Osteoblast (primary cell): ENCODE measurements at regions not wholly inside any gene's neighbourhood (a gene's known extent, or its start where the extent isn't known, plus 50 kb on each side); places are given as distances from the start of the nearest gene placed in this dataset.

Experiments
- DNase-seq: peaks from one replicate; pipeline ENCODE4 v3.0.0; 2011; ENCODE audit warnings: low spot score, mixed read lengths; ENCODE audit not compliant: insufficient read length; ENCODE audit errors: missing footprints
- H2AFZ ChIP-seq: 2 replicates; pipeline ENCODE4 v1.6.0; 2011; ENCODE audit warnings: mild to moderate bottlenecking, low read length
- H3K27ac ChIP-seq: 2 replicates; pipeline ENCODE4 v1.5.1; 2011; ENCODE audit warnings: mild to moderate bottlenecking, low read depth, low read length, moderate library complexity
- H3K27me3 ChIP-seq: 2 replicates; pipeline ENCODE4 v1.6.0; 2012; ENCODE audit warnings: mild to moderate bottlenecking, control low read depth, inconsistent platforms, low read length, moderate library complexity; ENCODE audit not compliant: insufficient read depth
- H3K36me3 ChIP-seq: 2 replicates; pipeline ENCODE4 v1.5.1; 2011; ENCODE audit warnings: mild to moderate bottlenecking, low read length, control low read depth, moderate library complexity; ENCODE audit not compliant: insufficient read depth
- H3K4me1 ChIP-seq: 2 replicates; pipeline ENCODE4 v1.5.1; 2011; ENCODE audit warnings: mild to moderate bottlenecking, low read length, control low read depth, moderate library complexity; ENCODE audit not compliant: insufficient read depth
- H3K4me2 ChIP-seq: 2 replicates; pipeline ENCODE4 v1.6.0; 2011; ENCODE audit warnings: mild to moderate bottlenecking, low read length; ENCODE audit not compliant: insufficient read depth
- H3K4me3 ChIP-seq: fragments of 200-600 bp; sonication (generic); 3 replicates; pipeline ENCODE4 v1.5.1; 2012; ENCODE audit warnings: mild to moderate bottlenecking, low read length, inconsistent platforms; ENCODE audit not compliant: insufficient read depth
- H3K79me2 ChIP-seq: 2 replicates; pipeline ENCODE4 v1.6.0; 2012; ENCODE audit warnings: mild to moderate bottlenecking, low read length, control low read depth, inconsistent platforms; ENCODE audit not compliant: insufficient read depth
- H3K9me3 ChIP-seq: 2 replicates; pipeline ENCODE4 v1.5.1; 2011; ENCODE audit warnings: low read depth, low read length, control low read depth
- H4K20me1 ChIP-seq: 2 replicates; pipeline ENCODE4 v1.6.0; 2012; ENCODE audit warnings: mild to moderate bottlenecking, low read length, control low read depth; ENCODE audit not compliant: insufficient read depth
- TF ChIP-seq, protein P1 (sequence below): IDR thresholded peaks from 2 replicates; pipeline ENCODE4 v1.5.1; 2011; ENCODE audit warnings: mild to moderate bottlenecking, low read depth, low read length, moderate library complexity; ENCODE audit errors: extremely low read depth

- DNase-seq, result no peak
- no peaks in the 10 kb centered on the region for H4K20me1 ChIP-seq
- peaks cover 7% of the 10 kb centered on the region for H3K4me1 ChIP-seq
- no peaks in the 10 kb centered on the region for H3K36me3 ChIP-seq
- H2AFZ ChIP-seq, result no peak overlapping the region
- TF ChIP-seq, protein P1, sequence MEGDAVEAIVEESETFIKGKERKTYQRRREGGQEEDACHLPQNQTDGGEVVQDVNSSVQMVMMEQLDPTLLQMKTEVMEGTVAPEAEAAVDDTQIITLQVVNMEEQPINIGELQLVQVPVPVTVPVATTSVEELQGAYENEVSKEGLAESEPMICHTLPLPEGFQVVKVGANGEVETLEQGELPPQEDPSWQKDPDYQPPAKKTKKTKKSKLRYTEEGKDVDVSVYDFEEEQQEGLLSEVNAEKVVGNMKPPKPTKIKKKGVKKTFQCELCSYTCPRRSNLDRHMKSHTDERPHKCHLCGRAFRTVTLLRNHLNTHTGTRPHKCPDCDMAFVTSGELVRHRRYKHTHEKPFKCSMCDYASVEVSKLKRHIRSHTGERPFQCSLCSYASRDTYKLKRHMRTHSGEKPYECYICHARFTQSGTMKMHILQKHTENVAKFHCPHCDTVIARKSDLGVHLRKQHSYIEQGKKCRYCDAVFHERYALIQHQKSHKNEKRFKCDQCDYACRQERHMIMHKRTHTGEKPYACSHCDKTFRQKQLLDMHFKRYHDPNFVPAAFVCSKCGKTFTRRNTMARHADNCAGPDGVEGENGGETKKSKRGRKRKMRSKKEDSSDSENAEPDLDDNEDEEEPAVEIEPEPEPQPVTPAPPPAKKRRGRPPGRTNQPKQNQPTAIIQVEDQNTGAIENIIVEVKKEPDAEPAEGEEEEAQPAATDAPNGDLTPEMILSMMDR, result no peak
- no peaks in the 10 kb centered on the region for H3K27me3 ChIP-seq
- no peak overlapping the region for H3K4me3 ChIP-seq
- no peak overlapping the region for H3K27ac ChIP-seq
- no peak overlapping the region for H3K4me2 ChIP-seq
- no peaks in the 10 kb centered on the region for H3K9me3 ChIP-seq
- no peaks in the 10 kb centered on the region for H3K79me2 ChIP-seq
Observed at GRCh38 chr7:54857294-54857693, 98.3 kb upstream of the SEC61G start.

GRCh38 chr7:54858008-54858692 is 99.1 kb upstream of the SEC61G start:
- Histone ChIP-seq H3K27me3 (no peaks in the 10 kb centered on the region), H3K36me3 (no peaks in the 10 kb centered on the region), H3K4me2 (no peak overlapping the region), H3K4me1 (peaks cover 7% of the 10 kb centered on the region), H3K4me3 (no peak overlapping the region), H2AFZ (no peak overlapping the region), H3K79me2 (no peaks in the 10 kb centered on the region), H3K27ac (no peak overlapping the region), H3K9me3 (no peaks in the 10 kb centered on the region), H4K20me1 (no peaks in the 10 kb centered on the region)
- DNase-seq, result no peak
- TF ChIP-seq, protein P1, result no peak

DNA sequence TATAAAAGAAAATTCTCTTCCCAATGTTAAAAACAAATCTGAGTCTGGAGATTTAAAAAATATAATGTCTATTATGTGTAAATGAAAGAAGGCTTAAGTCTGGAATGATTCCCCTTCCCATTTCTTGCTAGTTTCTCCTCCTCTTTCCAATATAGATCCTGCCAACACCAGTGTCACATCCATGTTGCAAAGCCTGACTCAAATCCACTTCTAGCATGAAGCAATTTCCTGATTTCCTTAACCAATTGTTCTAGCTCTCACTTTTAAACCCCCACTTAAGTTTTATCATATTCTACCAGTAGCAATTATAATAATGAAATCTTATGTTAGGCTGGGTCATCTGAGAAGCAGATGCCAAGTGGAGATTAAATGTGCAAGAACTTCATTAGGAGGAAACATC is 100.1 kb upstream of the SEC61G start:
- no peak overlapping the region for H2AFZ ChIP-seq
- H3K4me2 ChIP-seq, result no peak overlapping the region
- H3K4me3 ChIP-seq, result no peak overlapping the region
- no peaks in the 10 kb centered on the region for H3K27me3 ChIP-seq
- no peak overlapping the region for H3K27ac ChIP-seq
- H3K9me3 ChIP-seq, result no peaks in the 10 kb centered on the region
- TF ChIP-seq, protein P1, result no peak
- H3K4me1 ChIP-seq, result peaks cover 7% of the 10 kb centered on the region
- no peaks in the 10 kb centered on the region for H3K79me2 ChIP-seq
- no peak for DNase-seq
- no peaks in the 10 kb centered on the region for H3K36me3 ChIP-seq
- H4K20me1 ChIP-seq, result no peaks in the 10 kb centered on the region

DNA sequence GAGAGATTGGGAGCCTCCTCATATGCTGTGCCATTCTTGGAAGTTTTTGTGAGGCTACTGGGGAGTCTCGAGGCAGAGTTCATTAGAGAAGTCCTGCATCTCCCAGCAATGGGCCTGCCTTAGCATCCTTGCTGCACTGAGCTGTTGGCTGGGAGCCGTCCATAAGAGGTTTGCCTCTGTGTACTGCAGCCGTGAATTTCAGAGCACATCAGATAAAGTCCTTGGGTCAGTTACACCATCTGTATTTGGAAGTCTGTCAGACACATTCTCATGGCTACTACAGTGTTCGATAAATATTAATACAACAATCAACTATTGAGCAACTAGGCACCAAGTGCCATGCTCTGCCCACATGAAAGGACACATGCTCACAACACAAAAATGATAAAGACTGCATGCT is 100.5 kb upstream of the SEC61G start:
- TF ChIP-seq, protein P1, result no peak
- DNase-seq, result no peak

More for the DNA sequence above, 100.5 kb upstream of the SEC61G start:
- Histone ChIP-seq H3K4me1 (peaks cover 7% of the 10 kb centered on the region), H3K9me3 (no peaks in the 10 kb centered on the region), H3K4me3 (no peak overlapping the region), H4K20me1 (no peaks in the 10 kb centered on the region), H3K27ac (no peak overlapping the region), H3K27me3 (no peaks in the 10 kb centered on the region), H3K4me2 (no peak overlapping the region), H2AFZ (no peak overlapping the region), H3K36me3 (no peaks in the 10 kb centered on the region), H3K79me2 (no peaks in the 10 kb centered on the region)
